ENCODE measurements at regions not wholly inside any gene's neighbourhood (a gene's known extent, or its start where the extent isn't known, plus 50 kb on each side); places are given as distances from the start of the nearest gene placed in this dataset.

DNA sequence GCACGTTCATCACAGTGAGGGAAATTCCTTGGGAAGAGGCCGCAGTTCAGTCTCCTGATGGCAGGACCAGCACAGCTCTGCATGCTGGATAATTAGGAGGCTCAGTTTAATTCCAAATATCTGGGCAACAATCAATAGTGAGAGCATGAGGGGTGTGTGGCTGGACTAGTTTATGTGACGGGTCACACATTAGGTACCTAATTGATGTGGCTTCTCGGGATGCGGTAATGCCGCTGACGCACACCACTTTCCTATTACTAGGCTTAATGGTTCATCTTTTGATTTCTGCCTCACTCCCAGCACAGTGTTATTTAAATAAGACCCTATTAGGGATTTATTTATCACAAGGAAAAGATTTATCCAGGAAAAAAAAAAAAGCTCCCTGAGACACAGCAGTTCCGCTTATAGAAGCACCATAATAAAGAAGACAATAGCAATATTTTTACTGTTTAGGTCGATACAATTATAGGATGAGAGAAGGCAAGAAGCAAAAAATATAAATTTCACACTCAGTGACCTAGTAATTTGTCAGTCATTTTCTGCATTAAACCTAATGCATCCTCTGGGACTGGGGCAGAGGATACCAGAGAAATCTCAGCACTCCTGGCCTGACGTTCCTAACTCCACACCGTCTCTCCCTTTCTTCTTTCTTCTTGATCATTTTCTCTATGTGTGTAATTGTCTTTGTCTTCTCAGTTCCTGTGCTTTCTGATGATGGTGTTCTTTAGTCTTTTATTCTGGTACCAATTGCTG, 264.7 kb upstream of the SLC14A2 start:
- WGBS, 2 donors = 82 to 92% methylated on average over 11 of the region's 11 CpGs
- H3K27ac ChIP-seq = no peak overlapping the region
- no peak overlapping the region for H3K4me3 ChIP-seq
- H3K36me3 ChIP-seq = no peaks in the 10 kb centered on the region
- no peak for DNase-seq
- H3K4me1 ChIP-seq = no peaks in the 10 kb centered on the region
- TF ChIP-seq POLR2A (IDR thresholded peaks at IDR 0.05) (no peak), EP300 (IDR thresholded peaks at IDR 0.05) (no peak), POLR2AphosphoS5 (IDR thresholded peaks at IDR 0.05) (no peak)
- TF ChIP-seq, protein P1, sequence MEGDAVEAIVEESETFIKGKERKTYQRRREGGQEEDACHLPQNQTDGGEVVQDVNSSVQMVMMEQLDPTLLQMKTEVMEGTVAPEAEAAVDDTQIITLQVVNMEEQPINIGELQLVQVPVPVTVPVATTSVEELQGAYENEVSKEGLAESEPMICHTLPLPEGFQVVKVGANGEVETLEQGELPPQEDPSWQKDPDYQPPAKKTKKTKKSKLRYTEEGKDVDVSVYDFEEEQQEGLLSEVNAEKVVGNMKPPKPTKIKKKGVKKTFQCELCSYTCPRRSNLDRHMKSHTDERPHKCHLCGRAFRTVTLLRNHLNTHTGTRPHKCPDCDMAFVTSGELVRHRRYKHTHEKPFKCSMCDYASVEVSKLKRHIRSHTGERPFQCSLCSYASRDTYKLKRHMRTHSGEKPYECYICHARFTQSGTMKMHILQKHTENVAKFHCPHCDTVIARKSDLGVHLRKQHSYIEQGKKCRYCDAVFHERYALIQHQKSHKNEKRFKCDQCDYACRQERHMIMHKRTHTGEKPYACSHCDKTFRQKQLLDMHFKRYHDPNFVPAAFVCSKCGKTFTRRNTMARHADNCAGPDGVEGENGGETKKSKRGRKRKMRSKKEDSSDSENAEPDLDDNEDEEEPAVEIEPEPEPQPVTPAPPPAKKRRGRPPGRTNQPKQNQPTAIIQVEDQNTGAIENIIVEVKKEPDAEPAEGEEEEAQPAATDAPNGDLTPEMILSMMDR (IDR thresholded peaks at IDR 0.05) = no peak
- intact Hi-C loops (cut with DNase I) = no loop called here
- H3K27me3 ChIP-seq = no peaks in the 10 kb centered on the region
- no peaks in the 10 kb centered on the region for H3K9me3 ChIP-seq

DNA sequence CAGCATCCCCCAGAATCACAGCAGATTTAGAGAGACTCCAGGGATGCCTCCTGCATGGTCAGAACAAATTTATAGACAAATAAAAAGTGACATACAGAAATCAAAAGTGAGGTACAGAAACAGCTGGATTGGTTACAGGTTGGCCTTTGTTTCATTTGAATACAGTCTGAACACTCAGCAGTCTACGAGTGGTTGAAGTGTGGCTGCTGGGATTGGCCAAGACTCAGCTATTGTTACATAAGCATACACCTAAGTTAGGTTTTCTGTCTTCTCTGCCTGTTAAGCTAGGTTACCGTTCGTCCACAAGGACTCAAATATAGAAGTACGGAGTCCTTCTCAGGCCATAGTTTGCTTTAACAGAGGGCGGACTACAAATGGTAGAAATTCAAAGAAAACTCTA, 262.4 kb upstream of the SLC14A2 start:
- H3K36me3 ChIP-seq = no peaks in the 10 kb centered on the region
- TF ChIP-seq EP300 (IDR thresholded peaks at IDR 0.05) (no peak), POLR2A (IDR thresholded peaks at IDR 0.05) (no peak), POLR2AphosphoS5 (IDR thresholded peaks at IDR 0.05) (no peak)
- TF ChIP-seq, protein P1 (IDR thresholded peaks at IDR 0.05) = no peak
- no peak overlapping the region for H3K27ac ChIP-seq
- no peaks in the 10 kb centered on the region for H3K9me3 ChIP-seq
- DNase-seq = no peak
- no peaks in the 10 kb centered on the region for H3K4me1 ChIP-seq
- no peak overlapping the region for H3K4me3 ChIP-seq
- WGBS, 2 donors = 92 to 93% methylated on average over 5 of the region's 5 CpGs
- no peaks in the 10 kb centered on the region for H3K27me3 ChIP-seq
- intact Hi-C loops (cut with DNase I) = no loop called here

DNA sequence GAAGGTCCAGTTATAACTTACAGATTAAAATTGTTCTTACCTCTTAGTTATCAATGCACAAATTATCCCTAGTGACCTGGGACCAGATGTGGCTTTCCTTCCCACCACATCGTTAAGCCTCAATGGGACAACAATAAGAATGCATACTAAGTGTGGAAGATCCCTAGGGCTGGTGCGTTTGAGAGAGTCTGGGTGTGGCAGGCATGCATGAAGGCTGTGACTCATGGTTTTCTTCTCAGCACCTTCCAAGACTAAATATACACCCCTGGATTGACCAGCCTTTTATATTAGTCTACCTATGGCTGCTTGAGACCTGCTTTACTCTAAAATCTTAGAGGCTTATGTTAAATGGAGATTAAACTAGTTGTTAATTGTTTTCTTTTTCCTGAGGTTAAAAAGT, 261.7 kb upstream of the SLC14A2 start:
- H3K27me3 ChIP-seq = no peaks in the 10 kb centered on the region
- no peak for TF ChIP-seq POLR2A (IDR thresholded peaks at IDR 0.05)
- TF ChIP-seq, protein P1 (IDR thresholded peaks at IDR 0.05) = no peak
- no peak for TF ChIP-seq POLR2AphosphoS5 (IDR thresholded peaks at IDR 0.05)
- TF ChIP-seq EP300 (IDR thresholded peaks at IDR 0.05) = no peak
- DNase-seq = no peak
- H3K4me3 ChIP-seq = no peak overlapping the region
- 32 to 57% methylated on average over 2 of the region's 2 CpGs for WGBS, 2 donors
- intact Hi-C loops (cut with DNase I) = no loop called here
- H3K27ac ChIP-seq = no peak overlapping the region
- no peaks in the 10 kb centered on the region for H3K36me3 ChIP-seq
- no peaks in the 10 kb centered on the region for H3K9me3 ChIP-seq
- H3K4me1 ChIP-seq = no peaks in the 10 kb centered on the region

DNA sequence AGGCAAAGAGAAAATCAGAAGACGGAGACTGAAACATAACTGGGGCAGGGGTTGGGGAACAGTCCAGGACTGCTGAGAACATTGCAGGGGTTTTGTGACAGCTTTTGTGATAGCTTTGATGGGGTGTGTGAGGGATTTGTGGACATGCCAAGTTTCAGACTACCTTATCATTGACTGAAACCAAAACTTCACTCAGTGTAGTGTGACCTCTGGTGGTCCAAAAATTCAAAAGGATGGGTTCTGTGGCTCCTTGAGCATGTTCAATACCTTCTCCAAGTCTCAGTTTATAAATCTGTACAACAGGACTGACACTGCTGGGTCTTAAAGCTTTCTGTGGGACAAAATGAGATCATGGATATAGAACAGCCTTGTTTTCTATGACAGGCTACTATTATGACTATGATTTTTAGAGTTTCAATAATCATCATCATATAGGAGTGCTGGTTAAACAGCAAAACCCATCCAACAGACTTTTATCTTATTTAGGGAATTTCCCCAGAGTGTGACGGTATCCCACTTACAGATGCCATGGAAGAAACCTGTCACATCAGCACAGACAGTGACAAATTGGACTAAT, 259.2 kb upstream of the SLC14A2 start:
- intact Hi-C loops (cut with DNase I) = no loop called here
- H3K4me1 ChIP-seq = no peaks in the 10 kb centered on the region
- no peak overlapping the region for H3K27ac ChIP-seq
- H3K4me3 ChIP-seq = no peak overlapping the region
- no peaks in the 10 kb centered on the region for H3K9me3 ChIP-seq
- no peak for DNase-seq
- H3K27me3 ChIP-seq = no peaks in the 10 kb centered on the region
- WGBS, 2 donors = 89 to 92% methylated on average over 2 of the region's 2 CpGs
- no peaks in the 10 kb centered on the region for H3K36me3 ChIP-seq
- TF ChIP-seq POLR2AphosphoS5 (IDR thresholded peaks at IDR 0.05) (no peak), POLR2A (IDR thresholded peaks at IDR 0.05) (no peak), EP300 (IDR thresholded peaks at IDR 0.05) (no peak)
- TF ChIP-seq, protein P1 (IDR thresholded peaks at IDR 0.05) = no peak
